ENCODE measurements at regions not wholly inside any gene's neighbourhood (a gene's known extent, or its start where the extent isn't known, plus 50 kb on each side); places are given as distances from the start of the nearest gene placed in this dataset.

DNA sequence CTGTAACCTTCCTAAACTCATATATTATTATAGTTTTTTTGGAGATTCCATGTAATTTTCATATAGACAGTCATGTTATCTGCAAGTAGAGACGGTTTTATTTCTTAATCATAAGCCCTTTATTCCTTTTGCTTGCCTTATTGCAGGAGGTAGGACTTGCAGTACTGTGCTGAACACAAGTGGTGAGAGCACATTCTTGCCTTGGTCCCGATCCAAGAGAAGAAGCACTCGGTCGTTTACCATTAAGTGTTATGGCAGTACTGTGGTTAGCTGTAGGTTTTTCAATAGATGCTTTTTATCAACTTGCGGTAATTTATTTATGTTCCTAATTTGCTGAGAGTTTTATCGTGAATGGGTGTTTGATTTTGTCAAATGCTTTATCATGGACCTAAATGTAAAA, 305.7 kb downstream of the DYSF start:
- TF ChIP-seq GATA1 (IDR thresholded peaks at IDR 0.05; ENCODE audit: low read depth, low read length) = no peak
- no peak for TF ChIP-seq POLR2A (IDR thresholded peaks at IDR 0.05; ENCODE audit: low read length)
- no peak for DNase-seq

DNA sequence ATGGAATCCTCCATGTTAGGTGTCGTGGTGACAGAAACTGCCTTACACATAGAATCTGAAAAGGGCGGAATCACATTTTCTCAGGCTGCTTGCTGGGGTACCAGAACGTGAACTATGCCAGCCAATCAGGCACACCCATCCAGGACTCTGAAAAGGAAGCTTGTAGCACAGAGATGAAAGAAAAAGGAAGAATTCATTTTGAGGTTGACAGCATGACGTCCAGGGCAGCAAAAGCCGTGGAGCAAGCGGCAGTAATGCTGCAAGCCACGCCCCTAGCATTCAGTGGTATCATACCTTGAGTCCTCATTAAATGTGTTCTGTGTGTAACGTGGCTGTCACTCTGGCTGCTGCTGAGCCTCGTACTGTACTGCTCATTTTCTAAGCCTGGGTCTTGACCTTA, 304.0 kb downstream of the DYSF start:
- no peak for DNase-seq
- TF ChIP-seq POLR2A (IDR thresholded peaks at IDR 0.05; ENCODE audit: low read length) (no peak), GATA1 (IDR thresholded peaks at IDR 0.05; ENCODE audit: low read depth, low read length) (no peak)

DNA sequence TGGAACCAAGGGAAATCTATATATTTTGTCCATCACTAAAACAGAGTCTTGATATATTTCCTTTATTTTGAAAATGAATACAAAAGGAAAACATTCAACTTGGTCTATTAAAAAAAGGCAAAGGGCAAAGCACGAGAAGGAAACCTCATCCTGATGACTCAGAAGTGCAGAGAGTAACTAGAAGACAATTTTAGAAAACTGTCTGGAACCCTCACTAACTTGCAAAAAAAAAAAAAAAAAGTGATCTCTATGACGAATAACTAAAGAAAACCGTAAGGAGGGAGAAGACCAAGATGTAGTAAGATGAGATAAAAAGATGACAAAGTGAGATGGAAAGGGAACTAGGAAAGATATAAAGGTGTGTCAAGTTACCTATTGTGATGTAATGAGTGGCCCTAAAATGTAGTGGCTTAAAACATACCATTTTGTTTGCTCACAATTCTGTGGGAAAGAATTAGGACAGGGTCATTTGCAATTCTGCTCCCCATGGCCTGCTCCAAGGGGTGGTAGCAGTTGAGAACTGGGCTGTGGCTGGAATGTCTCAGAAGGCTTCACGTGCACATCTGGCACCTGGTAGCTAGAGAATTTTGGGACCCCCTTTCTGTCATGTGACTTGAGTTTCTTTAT, 303.0 kb downstream of the DYSF start:
- DNase-seq = no peak
- TF ChIP-seq GATA1 (IDR thresholded peaks at IDR 0.05; ENCODE audit: low read depth, low read length) = no peak
- no peak for TF ChIP-seq POLR2A (IDR thresholded peaks at IDR 0.05; ENCODE audit: low read length)

DNA sequence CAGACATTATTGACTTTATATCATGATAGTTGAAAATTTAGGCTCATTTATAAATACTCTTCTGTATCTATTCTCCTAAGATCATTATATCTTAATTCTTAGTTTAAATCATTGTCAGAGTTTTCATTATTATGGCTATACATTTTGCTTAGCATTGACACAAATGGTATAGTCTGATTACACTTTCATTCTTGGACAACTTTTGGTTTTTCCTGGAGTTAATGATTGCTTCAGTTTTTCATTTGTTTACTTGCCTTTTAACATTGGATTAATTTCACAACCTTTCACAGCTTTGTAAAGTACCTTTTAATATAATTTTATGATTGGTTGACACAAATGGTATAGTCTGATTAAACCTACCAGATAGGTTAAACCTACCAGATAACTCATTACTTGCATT, 298.2 kb downstream of the DYSF start:
- no peak for DNase-seq
- no peak for TF ChIP-seq GATA1 (IDR thresholded peaks at IDR 0.05; ENCODE audit: low read depth, low read length)
- TF ChIP-seq POLR2A (IDR thresholded peaks at IDR 0.05; ENCODE audit: low read length) = no peak

DNA sequence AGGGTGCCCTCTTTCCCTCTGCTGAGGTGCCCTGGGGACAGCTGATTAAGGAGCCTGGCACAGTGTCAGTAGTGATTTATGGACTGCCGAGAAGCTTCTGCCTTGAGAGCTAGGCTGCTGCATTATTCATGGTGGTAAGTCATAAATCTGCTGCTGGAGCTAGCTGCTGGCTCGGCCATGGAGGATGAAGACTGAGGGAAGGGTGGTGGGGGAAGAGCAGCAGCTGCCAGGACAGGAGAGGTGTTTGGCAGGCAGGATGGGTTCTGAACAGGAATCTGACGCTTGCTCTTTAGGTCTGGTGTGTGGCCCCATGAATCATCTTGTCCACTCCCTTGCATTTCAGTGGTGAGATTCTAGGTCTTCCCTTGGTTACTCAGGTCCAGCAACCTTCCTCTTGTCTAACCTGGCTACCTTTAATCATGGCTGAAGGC, 296.3 kb downstream of the DYSF start:
- no peak for DNase-seq

DNA sequence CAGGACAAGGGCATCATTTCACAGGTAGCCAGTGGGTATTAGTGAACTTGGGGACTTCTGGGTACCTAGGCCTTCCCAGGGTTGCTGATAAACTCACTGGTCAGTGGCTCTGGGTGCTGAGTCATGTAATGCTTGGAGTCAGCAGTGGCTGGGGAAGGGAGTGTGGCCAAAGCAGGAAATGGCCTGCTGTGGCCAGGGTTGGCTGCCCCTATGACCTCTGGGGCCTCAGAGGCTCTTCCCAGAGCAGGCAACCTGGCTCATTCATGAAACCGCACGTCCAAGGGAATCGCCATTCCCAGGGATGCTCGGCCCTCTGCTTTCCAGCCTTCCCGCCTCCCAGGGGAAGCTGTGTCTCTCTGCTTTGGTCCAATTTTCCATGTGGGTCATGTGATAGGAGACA, 294.9 kb downstream of the DYSF start:
- DNase-seq = no peak
- no peak for TF ChIP-seq POLR2A (IDR thresholded peaks at IDR 0.05; ENCODE audit: low read length)
- no peak for TF ChIP-seq GATA1 (IDR thresholded peaks at IDR 0.05; ENCODE audit: low read depth, low read length)

More for the DNA sequence above, 296.3 kb downstream of the DYSF start:
- TF ChIP-seq GATA1 (IDR thresholded peaks at IDR 0.05; ENCODE audit: low read depth, low read length) (no peak), POLR2A (IDR thresholded peaks at IDR 0.05; ENCODE audit: low read length) (no peak)

DNA sequence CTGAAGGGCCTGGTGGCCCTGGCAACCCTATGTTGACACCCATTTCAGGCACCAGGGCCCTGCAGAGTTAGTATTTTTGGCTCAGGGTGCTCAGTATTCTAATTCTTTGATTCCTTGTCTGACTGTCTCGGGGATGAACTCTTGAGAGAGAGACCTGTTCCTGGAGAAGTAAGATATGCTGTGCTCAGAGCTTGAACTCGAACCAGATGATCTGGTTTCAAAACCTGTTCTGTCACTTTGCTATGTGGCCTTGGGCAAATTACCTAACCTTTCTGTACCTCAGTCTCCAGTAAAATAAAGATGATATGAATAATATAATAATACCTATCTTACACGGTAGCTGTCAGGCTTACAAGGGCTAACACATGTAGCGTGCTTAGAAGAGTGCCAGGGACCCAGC, 294.2 kb downstream of the DYSF start:
- TF ChIP-seq POLR2A (IDR thresholded peaks at IDR 0.05; ENCODE audit: low read length) (no peak), GATA1 (IDR thresholded peaks at IDR 0.05; ENCODE audit: low read depth, low read length) (no peak)
- no peak for DNase-seq

DNA sequence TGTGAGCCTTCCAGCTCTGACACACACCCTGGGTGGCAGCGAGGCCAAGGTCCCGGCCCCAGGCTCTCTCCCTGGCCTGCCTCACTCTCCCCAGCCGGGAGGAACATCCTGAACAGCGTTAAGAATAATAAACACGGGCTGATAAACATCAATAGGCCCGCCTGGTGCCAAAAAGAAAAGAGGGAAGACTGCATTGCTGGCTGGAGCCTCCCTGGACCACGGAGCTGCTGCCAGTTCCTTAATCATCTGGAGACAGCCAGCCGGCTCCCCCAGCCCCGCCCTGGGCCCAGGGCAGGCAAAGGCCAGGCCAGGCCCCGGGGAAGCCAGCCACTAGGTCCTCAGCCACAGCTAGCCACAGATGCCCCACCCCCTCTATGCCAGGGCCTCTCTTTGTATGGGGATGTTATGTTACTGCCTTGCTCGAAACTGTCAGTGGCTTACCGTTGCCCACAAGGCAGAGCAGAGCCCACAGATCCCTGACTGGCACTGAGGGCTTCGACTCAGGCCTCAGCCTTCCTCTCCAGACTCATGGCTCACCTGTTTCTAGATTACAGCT, 293.7 kb downstream of the DYSF start:
- TF ChIP-seq POLR2A (IDR thresholded peaks at IDR 0.05; ENCODE audit: low read length) (no peak), GATA1 (IDR thresholded peaks at IDR 0.05; ENCODE audit: low read depth, low read length) (no peak)
- DNase-seq = no peak

DNA sequence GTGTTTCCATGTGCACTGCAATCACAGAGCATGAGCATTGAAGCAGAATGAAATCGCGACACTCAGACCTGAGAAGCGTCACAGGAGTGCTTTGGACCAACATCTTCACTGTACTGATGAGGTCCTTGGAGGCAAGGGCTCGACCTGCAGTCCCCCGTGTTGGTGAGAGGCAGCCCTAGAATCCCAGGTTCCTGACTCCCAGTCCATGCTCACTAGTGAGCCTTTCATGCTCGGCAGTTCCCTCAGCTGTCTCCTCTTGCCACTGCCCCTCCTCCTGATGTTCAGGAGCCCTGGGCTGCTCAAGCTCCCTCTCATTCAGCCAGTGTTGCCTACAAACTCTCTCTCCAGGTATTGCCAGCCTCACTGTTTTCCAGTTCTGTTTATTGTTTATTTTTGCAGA, 291.4 kb downstream of the DYSF start:
- TF ChIP-seq GATA1 (IDR thresholded peaks at IDR 0.05; ENCODE audit: low read depth, low read length) (no peak), POLR2A (IDR thresholded peaks at IDR 0.05; ENCODE audit: low read length) (no peak)
- no peak for DNase-seq

DNA sequence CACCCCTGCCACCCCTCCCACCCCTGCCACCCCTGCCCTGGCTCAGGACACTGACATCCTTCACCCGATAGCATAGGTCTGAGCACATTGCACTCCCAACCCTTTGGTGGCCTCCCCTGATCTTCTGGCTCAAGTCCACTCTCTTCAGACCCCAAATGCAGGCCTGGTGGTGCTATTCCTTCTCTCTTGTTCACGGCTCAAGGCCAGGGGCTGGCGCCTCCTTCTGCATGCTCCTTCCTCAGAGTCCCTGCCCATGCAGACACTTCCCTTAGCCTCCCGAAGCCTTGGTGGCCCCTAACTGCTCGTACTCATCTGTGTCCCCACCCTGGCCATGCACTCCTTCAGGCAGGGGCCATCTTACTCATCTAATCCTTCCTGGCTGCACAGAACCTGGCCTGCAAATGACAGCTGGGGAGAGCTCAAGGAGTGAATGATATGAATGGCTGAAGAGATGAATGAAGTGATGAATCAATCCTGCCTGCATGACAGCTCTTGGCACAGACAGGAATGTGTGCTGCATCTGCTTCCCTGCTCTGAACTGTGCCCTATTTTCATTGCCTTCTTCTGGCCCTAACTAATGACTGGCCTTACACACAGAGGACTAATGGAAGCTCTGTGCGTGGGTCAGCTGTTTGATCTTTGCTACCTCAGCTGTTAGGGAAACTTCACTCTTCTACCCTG, 290.8 kb downstream of the DYSF start:
- TF ChIP-seq POLR2A (IDR thresholded peaks at IDR 0.05; ENCODE audit: low read length) (no peak), GATA1 (IDR thresholded peaks at IDR 0.05; ENCODE audit: low read depth, low read length) (no peak)
- DNase-seq = no peak

DNA sequence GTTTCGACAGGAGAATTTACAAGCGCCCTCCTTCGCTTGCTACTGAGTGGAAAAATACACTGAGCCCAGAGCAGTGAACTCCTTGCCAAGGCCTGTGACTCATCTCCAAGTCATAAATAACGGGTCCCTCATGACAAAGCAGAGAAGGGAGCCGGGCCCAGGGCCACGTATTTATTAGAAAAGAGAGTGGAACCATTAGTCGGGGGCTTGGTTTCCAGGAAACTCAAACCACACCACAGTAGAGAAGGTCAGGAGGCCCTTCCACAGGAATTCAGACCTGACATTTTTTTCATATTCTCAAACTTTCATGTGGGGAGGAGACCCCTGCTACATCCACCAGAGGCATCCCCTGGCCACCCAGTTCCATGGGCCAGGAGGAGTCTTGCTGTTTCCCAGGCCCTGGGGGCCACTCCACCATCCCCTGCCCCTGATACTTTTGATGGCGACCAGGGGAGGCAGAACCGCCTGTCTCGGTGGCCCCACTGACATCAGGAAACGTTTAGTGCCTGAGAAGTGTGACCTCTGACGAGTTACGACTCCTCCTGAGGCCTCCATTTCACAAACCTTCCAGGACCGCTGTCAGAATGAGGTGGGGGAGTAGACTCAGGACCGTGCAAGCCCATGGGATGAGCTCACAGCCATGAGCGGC, 289.7 kb downstream of the DYSF start:
- TF ChIP-seq POLR2A (IDR thresholded peaks at IDR 0.05; ENCODE audit: low read length) = no peak
- no peak for TF ChIP-seq GATA1 (IDR thresholded peaks at IDR 0.05; ENCODE audit: low read depth, low read length)
- DNase-seq = peak in 1 of 2 experiments; percentile 26

DNA sequence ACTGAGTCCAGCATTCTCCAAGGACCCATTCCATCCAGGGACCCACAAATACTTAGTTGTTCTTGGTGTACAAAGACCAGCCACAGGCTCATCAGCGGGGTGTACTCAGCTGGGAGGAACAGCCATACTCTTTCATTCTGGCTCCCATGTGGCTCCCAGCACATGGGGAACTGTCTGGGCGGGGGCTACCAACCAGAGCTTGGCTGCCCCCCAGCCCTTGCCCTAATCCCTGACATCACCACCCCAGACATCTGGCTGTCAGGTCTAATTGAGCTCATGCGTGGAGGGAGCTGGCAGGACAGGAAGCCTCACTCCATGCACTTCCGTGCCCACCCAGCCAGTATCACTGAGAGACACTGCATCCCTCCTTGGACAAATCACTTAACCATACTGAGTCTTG, 283.6 kb downstream of the DYSF start:
- DNase-seq = no peak
- no peak for TF ChIP-seq POLR2A (IDR thresholded peaks at IDR 0.05; ENCODE audit: low read length)
- no peak for TF ChIP-seq GATA1 (IDR thresholded peaks at IDR 0.05; ENCODE audit: low read depth, low read length)

DNA sequence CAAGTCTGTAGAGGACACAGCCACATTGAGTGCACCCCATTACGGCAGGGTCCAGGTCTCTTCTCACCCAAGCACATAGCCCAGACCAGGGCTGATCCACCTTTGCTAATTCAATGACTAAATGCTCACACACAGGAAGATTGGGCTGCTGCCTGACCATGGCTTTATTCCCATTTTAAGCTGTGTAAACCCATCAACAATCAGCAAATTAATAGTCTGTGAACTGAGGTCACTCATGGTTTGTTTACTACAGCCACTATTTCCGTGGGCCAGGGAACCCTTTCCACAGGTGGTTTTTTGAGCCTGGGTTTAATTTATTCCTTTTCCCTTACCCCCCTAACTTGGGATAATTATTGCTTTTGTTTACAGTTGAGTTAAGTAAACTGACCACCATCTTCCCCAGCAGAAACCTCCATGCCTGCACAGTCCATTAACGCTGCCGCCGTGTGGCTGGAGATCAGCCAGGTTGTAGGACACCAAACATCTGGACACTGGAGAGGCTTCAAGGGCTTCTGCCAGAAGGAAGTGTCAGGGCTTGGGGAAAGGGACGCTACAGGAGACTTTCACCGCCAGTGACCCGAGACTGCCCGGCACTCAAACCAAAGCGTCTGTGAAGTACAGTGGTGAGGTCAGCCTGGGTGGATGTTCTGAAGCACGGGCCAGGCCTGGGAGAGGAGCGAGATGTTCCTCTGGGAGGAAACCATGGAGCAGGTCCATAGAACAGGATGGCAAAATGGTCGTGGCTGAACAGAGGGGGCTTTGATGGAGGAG, 282.9 kb downstream of the DYSF start:
- TF ChIP-seq POLR2A (IDR thresholded peaks at IDR 0.05; ENCODE audit: low read length) (no peak), GATA1 (IDR thresholded peaks at IDR 0.05; ENCODE audit: low read depth, low read length) (no peak)
- DNase-seq = no peak
